ENCODE measurements at regions not wholly inside any gene's neighbourhood (a gene's known extent, or its start where the extent isn't known, plus 50 kb on each side); places are given as distances from the start of the nearest gene placed in this dataset.

GRCh38 chr1:30632481-30632880 is 90.9 kb downstream of the MATN1 start:
- TF ChIP-seq, protein P1, sequence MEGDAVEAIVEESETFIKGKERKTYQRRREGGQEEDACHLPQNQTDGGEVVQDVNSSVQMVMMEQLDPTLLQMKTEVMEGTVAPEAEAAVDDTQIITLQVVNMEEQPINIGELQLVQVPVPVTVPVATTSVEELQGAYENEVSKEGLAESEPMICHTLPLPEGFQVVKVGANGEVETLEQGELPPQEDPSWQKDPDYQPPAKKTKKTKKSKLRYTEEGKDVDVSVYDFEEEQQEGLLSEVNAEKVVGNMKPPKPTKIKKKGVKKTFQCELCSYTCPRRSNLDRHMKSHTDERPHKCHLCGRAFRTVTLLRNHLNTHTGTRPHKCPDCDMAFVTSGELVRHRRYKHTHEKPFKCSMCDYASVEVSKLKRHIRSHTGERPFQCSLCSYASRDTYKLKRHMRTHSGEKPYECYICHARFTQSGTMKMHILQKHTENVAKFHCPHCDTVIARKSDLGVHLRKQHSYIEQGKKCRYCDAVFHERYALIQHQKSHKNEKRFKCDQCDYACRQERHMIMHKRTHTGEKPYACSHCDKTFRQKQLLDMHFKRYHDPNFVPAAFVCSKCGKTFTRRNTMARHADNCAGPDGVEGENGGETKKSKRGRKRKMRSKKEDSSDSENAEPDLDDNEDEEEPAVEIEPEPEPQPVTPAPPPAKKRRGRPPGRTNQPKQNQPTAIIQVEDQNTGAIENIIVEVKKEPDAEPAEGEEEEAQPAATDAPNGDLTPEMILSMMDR (IDR thresholded peaks at IDR 0.05; ENCODE audit: low read depth, low read length) = no peak
- TF ChIP-seq, protein P2, sequence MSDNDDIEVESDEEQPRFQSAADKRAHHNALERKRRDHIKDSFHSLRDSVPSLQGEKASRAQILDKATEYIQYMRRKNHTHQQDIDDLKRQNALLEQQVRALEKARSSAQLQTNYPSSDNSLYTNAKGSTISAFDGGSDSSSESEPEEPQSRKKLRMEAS (IDR thresholded peaks at IDR 0.05; ENCODE audit: low read depth, low read length) = no peak
- no peak for TF ChIP-seq POLR2A (IDR thresholded peaks at IDR 0.05; ENCODE audit: extremely low read depth, insufficient read length)

Data from NB4 (cell line).